ENCODE measurements at regions not wholly inside any gene's neighbourhood (a gene's known extent, or its start where the extent isn't known, plus 50 kb on each side); places are given as distances from the start of the nearest gene placed in this dataset.

DNA sequence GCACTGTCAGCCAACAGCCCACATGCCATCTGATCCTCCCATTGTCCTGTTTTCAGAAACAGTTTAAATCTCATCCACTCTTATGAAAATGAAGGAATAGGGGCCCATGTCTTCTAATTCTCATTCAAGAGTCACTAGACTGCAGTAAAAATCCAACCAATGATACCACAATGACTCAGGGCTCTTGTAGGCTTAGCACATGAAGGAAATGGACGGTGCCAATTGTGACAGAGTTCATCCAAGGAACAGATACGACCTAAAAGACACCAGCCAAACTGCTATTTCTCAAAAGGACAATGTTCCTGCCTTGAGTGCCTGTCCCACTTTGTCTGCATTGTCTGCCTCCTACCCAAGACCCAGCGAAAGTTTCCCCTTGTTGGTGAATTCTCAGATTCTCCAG is 204.8 kb upstream of the COX10 start:
- DNase-seq (ENCODE audit: low read depth) = peak; percentile 33
- TF ChIP-seq CTCF (IDR thresholded peaks at IDR 0.05; ENCODE audit: insufficient read depth, low read depth, low read length) = no peak

GRCh38 chr17:13865650-13866049 is 203.7 kb upstream of the COX10 start:
- H3K4me3 ChIP-seq (ENCODE audit: low read depth, low read length) = no peak overlapping the region
- TF ChIP-seq CTCF (IDR thresholded peaks at IDR 0.05; ENCODE audit: insufficient read depth, low read depth, low read length) = no peak
- no peak for DNase-seq (ENCODE audit: low read depth)

More for the DNA sequence above, 204.8 kb upstream of the COX10 start:
- no peak overlapping the region for H3K4me3 ChIP-seq (ENCODE audit: low read depth, low read length)

GRCh38 chr17:13869331-13869940 is 199.9 kb upstream of the COX10 start:
- TF ChIP-seq CTCF (IDR thresholded peaks at IDR 0.05; ENCODE audit: insufficient read depth, low read depth, low read length) = no peak
- H3K4me3 ChIP-seq (ENCODE audit: low read depth, low read length) = no peak overlapping the region
- DNase-seq (ENCODE audit: low read depth) = no peak

- no peak overlapping the region for H3K4me3 ChIP-seq (ENCODE audit: low read depth, low read length)
- DNase-seq (ENCODE audit: low read depth) = no peak
- TF ChIP-seq CTCF (IDR thresholded peaks at IDR 0.05; ENCODE audit: insufficient read depth, low read depth, low read length) = no peak
These were observed 198.0 kb upstream of the COX10 start for GRCh38 chr17:13871261-13871660.

GRCh38 chr17:13874134-13874533 is 195.2 kb upstream of the COX10 start:
- H3K4me3 ChIP-seq (ENCODE audit: low read depth, low read length) = no peak overlapping the region
- no peak for DNase-seq (ENCODE audit: low read depth)
- TF ChIP-seq CTCF (IDR thresholded peaks at IDR 0.05; ENCODE audit: insufficient read depth, low read depth, low read length) = no peak

- no peak for DNase-seq (ENCODE audit: low read depth)
- H3K4me3 ChIP-seq (ENCODE audit: low read depth, low read length) = no peak overlapping the region
- TF ChIP-seq CTCF (IDR thresholded peaks at IDR 0.05; ENCODE audit: insufficient read depth, low read depth, low read length) = no peak
These were observed 194.5 kb upstream of the COX10 start for GRCh38 chr17:13874817-13875216.

DNA sequence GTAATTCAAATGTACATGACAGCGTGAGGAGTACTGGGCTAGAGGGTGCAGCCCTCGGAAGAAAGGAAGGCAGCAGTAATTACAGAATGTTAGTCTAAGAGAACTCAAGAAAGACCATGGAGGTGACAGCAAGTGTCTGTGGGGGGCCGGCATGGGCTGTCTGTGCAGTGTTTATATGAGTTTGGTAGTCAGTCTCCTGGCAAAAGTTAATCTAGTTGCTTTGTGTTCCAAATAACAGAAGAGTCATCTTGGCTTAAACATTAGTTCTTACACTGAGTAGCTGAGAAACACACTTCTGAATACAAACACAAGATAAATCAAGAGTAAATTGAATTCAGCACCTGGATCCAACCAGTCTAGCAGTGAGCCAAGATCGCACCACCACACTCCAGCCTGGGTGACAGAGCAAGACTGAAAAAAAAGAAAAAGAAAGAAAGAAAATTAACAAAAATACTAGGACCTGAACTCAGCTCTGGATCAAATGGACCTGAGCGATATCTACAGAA is 189.3 kb upstream of the COX10 start:
- no peak overlapping the region for H3K4me3 ChIP-seq (ENCODE audit: low read depth, low read length)
- no peak for TF ChIP-seq CTCF (IDR thresholded peaks at IDR 0.05; ENCODE audit: insufficient read depth, low read depth, low read length)
- DNase-seq (ENCODE audit: low read depth) = no peak

All from fibroblast of villous mesenchyme (primary cell).